GM19324 (cell line): ENCODE measurements at regions not wholly inside any gene's neighbourhood (a gene's known extent, or its start where the extent isn't known, plus 50 kb on each side); places are given as distances from the start of the nearest gene placed in this dataset.
"Not testable (repeated sequence)": the region's sequence is repeated elsewhere in the genome, so short reads cannot be mapped to it uniquely, and the experiment has no call there.

Experiments
- ATAC-seq: cut with Tn5 transposase; IDR thresholded peaks from one replicate; pipeline ENCODE4 v1.9.1; 2021; ENCODE audit warnings: mild to moderate bottlenecking, moderate library complexity; ENCODE audit not compliant: unreplicated experiment, low FRiP score

DNA sequence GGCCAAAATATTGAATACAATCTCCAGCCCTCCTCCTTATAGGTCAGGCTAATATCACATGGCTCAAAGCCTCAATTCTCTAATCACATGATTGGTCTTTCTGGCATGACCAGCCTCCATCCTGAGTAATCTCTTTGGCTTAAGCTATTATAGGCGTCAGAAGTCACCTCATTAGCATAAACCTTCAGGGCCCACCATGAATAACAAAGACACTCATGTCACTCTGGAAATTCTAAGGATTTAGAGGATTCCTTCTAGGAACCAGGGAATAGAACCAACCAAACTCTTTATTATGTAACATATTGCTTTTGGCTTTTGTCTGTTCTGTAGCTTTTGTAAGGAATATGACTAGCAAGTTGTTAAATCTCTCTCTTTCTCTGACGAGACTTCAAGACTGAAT, 109.2 kb upstream of the IGFBP7 start:
- ATAC-seq = no peak

DNA sequence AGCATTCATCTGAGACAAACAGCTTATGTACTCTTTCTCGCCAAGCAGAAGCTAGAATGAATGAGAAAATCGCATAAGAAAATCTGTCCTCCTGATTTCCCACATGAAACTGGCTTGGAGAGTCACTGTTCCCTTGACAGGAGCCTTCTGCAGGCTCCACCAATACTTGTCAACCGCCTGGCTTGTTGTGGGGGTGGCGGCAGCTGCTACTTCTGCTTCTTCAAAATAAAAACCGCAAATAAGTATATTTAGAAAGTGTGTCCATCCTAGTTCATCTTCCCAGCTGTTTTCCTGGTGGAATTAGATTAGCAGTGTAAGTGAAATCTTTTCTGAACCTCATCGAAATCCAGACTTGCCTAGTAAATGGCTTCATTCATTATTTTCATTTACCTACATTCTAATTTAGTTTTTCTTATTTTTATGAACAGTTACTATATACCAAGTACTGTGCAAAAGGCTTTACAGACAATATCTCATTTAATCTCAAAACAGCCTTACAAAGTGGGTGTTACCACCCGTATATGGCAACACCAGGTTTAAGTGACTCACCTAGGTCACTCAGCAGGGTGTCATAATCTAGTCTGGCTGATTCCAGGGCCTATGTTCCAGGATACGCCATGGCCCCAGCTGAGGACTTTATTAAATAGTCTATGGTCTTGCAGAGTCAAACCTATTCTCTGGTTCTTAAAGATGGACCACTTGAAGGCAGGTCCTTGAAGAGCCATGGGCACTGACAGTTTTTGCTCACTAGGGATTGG, 104.6 kb upstream of the IGFBP7 start:
- ATAC-seq = no peak

DNA sequence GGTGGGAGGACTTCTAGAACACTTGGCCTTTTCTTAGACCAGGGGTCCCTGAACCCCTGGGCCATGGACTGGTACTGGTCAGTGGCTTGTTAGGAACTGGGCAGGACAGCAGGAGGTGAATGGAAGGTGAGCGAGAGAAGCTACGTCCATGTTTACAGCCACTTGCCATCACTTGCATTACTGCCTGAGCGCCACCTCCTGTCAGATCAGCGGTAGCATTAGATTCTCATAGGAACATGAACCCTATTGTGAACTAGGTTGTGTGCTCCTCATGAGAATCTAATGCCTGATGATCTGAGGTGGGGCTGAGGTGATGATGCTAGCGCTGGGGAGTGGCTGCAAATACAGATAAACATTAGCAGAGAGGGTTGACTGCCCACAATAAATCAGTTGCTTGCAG, 100.9 kb upstream of the IGFBP7 start:
- ATAC-seq = no peak

- no peak for ATAC-seq
These were observed 96.0 kb upstream of the IGFBP7 start for GRCh38 chr4:57206172-57206571.

DNA sequence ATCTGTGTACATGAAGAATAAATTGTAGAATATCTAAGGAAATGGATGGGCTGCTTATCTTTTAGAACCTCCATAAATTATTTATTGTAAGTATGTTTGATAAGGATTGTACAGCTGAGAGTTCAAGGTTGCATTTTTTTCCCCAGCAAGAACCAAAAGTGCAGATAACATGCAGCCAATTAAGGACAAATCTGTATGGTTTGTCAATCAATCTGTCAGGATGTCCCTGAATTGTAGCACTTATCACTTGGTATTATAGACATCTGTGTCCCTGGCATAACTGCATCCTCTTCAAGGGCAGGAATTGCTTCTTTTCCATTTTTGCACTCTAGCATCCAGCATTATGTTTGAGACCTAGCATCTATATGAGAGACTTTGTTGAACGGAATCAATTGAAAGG, 95.4 kb upstream of the IGFBP7 start:
- ATAC-seq = no peak

- ATAC-seq = no peak
These were observed 90.7 kb upstream of the IGFBP7 start for GRCh38 chr4:57200799-57201327.

GRCh38 chr4:57199267-57199666, 89.1 kb upstream of the IGFBP7 start:
- ATAC-seq = no peak

DNA sequence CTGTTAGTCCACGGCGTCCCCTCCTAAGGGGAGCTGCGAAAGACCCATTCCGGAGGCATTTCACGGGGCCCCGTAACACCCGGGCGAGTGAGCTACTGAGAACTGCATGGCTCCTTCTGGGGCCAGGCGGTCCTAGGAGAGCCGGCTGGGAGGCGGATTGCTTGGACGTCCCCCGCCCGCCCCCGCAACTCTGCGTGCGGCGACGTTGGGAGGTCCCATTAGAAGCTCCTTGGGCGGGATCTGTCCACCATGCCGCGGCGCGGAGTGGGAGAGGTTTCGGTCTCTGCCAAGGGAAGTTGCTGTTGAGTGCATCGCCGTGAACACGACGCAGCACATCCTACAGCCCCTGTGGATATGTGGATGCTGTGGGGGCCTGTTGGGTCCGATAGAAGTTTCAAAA, 85.4 kb upstream of the IGFBP7 start:
- no peak for ATAC-seq

DNA sequence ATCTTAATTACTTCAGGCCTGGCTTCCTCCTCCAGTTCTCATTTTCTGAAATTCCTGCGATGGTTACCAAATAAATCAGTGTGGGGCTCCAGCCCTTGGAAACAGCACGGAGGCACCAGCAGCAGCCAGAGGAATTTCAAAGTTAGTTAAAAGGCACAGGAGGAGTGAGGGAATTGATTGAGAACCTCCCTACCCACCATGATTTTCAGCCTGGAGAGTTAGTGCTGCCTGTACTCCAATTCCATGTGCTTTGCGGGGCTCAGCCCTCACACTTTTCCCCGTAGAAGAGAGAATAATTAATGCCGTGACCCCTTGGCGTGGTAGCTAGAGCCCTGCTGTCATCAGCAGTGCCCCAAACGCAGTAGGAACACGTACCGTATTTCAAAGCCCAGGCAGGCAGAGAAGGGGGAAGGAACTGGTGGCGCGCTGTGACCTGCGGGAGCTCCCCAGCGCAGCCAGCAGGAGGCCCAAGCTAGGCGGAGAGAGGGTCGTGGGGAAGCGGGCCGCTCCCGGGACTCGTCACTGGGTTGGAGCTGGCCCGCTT, 84.0 kb upstream of the IGFBP7 start:
- no peak for ATAC-seq

- no peak for ATAC-seq
These were observed 83.1 kb upstream of the IGFBP7 start for GRCh38 chr4:57193209-57193810.

DNA sequence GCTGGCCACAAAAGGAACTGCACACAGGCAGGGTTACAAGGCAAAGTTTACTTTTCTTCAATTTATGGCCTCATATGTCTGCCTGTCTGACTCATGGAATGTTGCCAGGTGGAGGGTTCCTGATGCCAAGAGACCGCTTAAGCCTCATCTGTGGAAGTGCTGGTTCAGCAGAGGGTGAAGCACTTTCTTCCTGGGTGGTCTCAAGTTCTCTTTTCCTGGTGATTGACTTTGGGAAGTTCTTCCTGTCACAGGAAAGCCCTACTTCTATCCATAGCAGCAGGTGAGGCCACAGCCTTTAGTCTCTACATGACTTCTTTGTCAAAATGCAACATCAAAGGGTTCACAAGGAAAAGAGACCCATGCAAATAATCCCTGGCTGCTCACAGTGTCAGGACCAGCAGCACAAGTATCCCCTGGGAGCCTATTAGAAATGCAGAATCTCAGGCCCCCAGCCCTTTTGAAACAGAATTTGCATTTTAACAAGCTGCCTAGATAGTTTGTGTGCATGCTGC, 81.4 kb upstream of the IGFBP7 start:
- no peak for ATAC-seq

DNA sequence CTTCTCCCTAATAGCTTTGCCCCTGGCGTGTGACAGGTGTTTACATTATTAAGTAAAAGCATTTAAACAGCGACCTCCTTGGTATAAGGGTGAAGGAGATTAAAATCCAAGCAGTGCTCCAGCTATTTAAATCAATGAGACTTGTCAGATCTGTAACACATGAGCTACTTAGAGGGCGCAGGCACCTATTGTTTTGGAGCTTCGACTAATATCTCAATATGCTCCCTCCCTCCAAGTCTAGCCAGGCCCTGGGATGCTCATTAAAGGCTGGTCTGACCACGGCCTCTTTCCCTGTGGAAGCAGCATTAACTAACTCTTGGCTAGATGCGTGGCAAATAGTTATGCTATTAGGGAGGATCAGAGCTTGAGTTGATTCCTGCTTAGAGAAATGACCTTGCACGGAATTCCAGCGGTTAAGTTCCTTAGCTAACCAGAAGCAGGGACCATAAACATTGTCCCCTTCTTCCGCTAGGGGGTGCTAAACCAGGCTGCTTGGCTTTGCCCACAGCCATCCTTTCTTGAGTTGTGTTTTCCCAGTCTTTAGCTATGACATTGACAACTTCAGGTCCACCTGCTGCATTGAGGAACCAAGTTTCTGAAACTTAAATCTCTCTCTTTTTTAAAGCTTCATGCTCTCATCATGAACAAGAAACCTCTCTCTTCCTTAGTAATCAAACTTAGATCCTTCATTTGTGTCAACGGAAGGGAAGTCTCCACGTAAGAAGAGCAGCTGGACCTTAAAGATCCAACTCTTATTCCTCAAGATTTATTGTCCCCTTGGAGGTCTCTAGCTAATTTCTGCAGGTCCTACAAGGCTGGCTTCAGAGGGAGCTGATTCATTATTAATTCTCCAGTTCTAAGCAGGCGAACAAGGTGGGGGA, 80.7 kb upstream of the IGFBP7 start:
- ATAC-seq = peak; percentile 68

GRCh38 chr4:57187246-57187645, 77.1 kb upstream of the IGFBP7 start:
- ATAC-seq = no peak

DNA sequence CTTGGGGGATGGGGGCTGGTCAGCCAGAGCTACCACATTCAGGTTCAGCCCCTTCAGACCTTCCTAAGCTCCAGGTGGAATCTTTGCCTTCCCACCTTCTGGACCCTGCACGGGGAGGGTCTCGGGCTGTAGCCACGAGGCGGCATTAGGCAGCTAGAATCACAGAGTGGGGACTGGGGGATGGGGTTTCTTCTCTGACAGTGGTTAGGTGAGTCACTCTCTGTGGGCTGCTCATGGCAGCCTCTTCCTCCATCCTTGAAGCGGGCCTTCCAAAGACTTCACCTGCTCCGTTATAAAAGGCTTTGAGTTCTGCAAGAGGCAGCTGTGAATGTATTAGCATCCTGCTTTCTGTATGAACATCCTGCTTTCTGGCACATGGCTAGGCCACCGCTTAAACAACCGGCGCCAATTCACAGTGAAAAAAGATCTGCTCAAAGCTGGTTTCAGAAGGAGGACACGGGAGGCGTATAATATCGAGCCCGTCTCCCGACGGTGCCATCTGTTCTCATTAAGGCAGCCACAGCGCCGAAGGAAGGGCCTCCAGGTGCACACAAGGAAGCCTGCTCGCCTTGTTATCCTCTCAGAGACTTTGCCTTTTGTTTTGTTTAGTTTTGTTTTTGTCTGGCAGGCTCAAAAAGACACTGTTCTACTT, 74.3 kb upstream of the IGFBP7 start:
- ATAC-seq = no peak

GRCh38 chr4:57182132-57182874, 72.1 kb upstream of the IGFBP7 start:
- ATAC-seq = no peak

DNA sequence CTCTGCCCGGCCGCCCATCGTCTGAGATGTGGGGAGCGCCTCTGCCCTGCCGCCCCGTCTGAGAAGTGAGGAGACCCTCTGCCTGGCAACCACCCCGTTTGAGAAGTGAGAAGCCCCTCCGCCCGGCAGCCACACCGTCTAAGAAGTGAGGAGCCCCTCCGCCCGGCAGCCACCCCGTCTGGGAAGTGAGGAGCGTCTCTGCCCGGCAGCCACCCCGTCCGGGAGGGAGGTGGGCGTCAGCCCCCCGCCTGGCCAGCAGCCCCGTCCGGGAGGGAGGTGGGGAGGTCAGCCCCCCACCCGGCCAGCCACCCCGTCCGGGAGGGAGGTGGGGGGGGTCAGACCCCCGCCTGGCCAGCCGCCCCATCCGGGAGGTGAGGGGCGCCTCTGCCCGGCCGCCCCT, 63.0 kb upstream of the IGFBP7 start:
- not testable (repeated sequence) for ATAC-seq

GRCh38 chr4:57172065-57172464, 61.9 kb upstream of the IGFBP7 start:
- ATAC-seq = no peak

GRCh38 chr4:57168982-57169381, 58.8 kb upstream of the IGFBP7 start:
- no peak for ATAC-seq
